Epidermal melanocyte (primary cell): ENCODE measurements at regions not wholly inside any gene's neighbourhood (a gene's known extent, or its start where the extent isn't known, plus 50 kb on each side); places are given as distances from the start of the nearest gene placed in this dataset.

Experiments
- DNase-seq: peaks from one replicate; pipeline ENCODE4 v3.0.0; 2011; ENCODE audit warnings: low spot score; ENCODE audit not compliant: insufficient read length

- DNase-seq, result no peak
These were observed 334.5 kb downstream of the TLR4 start for GRCh38 chr9:118038713-118039112.

GRCh38 chr9:118058227-118058626 is 354.0 kb downstream of the TLR4 start:
- no peak for DNase-seq

- DNase-seq, result no peak
These were observed 355.5 kb downstream of the TLR4 start for GRCh38 chr9:118059484-118060278.

- no peak for DNase-seq
These were observed 379.0 kb downstream of the TLR4 start for GRCh38 chr9:118083161-118083560.

- DNase-seq, result no peak
These were observed 383.9 kb downstream of the TLR4 start for GRCh38 chr9:118088090-118088489.

- DNase-seq, result no peak
These were observed 387.0 kb downstream of the TLR4 start for GRCh38 chr9:118091226-118091625.

- DNase-seq, result no peak
These were observed 387.7 kb downstream of the TLR4 start for GRCh38 chr9:118091711-118092500.

GRCh38 chr9:118094387-118094786 is 390.2 kb downstream of the TLR4 start:
- no peak for DNase-seq

- DNase-seq, result no peak
These were observed 396.6 kb downstream of the TLR4 start for GRCh38 chr9:118100529-118101419.

- no peak for DNase-seq
These were observed 400.2 kb downstream of the TLR4 start for GRCh38 chr9:118104363-118104762.

- DNase-seq, result no peak
These were observed 404.8 kb downstream of the TLR4 start for GRCh38 chr9:118108971-118109370.

GRCh38 chr9:118109542-118109941 is 405.3 kb downstream of the TLR4 start:
- DNase-seq, result no peak

- DNase-seq, result no peak
These were observed 417.2 kb downstream of the TLR4 start for GRCh38 chr9:118121361-118121760.

GRCh38 chr9:118128313-118128712 is 424.1 kb downstream of the TLR4 start:
- no peak for DNase-seq

GRCh38 chr9:118129541-118129940 is 425.3 kb downstream of the TLR4 start:
- DNase-seq, result no peak

- DNase-seq, result no peak
These were observed 444.8 kb downstream of the TLR4 start for GRCh38 chr9:118148990-118149389.

- DNase-seq, result no peak
These were observed 452.6 kb downstream of the TLR4 start for GRCh38 chr9:118156846-118157245.

- DNase-seq, result no peak
These were observed 458.5 kb downstream of the TLR4 start for GRCh38 chr9:118162716-118163115.

- no peak for DNase-seq
These were observed 459.5 kb downstream of the TLR4 start for GRCh38 chr9:118163751-118164150.

GRCh38 chr9:118165451-118165850 is 461.2 kb downstream of the TLR4 start:
- DNase-seq, result no peak
